ENCODE measurements at regions not wholly inside any gene's neighbourhood (a gene's known extent, or its start where the extent isn't known, plus 50 kb on each side); places are given as distances from the start of the nearest gene placed in this dataset.
"Not testable (repeated sequence)": the region's sequence is repeated elsewhere in the genome, so short reads cannot be mapped to it uniquely, and the experiment has no call there.

GRCh38 chr7:68813551-68814080 lies 784.7 kb upstream of the AUTS2 start:
- DNase-seq (ENCODE audit: low read depth, low spot score) = no peak

- DNase-seq (ENCODE audit: low read depth, low spot score) = no peak
Measured at GRCh38 chr7:68816491-68816890, 781.8 kb upstream of the AUTS2 start.

GRCh38 chr7:68820321-68820720 lies 778.0 kb upstream of the AUTS2 start:
- no peak for DNase-seq (ENCODE audit: low read depth, low spot score)

GRCh38 chr7:68821846-68822245 lies 776.4 kb upstream of the AUTS2 start:
- DNase-seq (ENCODE audit: low read depth, low spot score) = no peak

- no peak for DNase-seq (ENCODE audit: low read depth, low spot score)
Measured at GRCh38 chr7:68823996-68824780, 774.1 kb upstream of the AUTS2 start.

- DNase-seq (ENCODE audit: low read depth, low spot score) = no peak
Measured at GRCh38 chr7:68828575-68828974, 769.7 kb upstream of the AUTS2 start.

- no peak for DNase-seq (ENCODE audit: low read depth, low spot score)
Measured at GRCh38 chr7:68833422-68833821, 764.9 kb upstream of the AUTS2 start.

GRCh38 chr7:68839014-68839413 lies 759.3 kb upstream of the AUTS2 start:
- no peak for DNase-seq (ENCODE audit: low read depth, low spot score)

GRCh38 chr7:68840991-68841390 lies 757.3 kb upstream of the AUTS2 start:
- DNase-seq (ENCODE audit: low read depth, low spot score) = no peak

- DNase-seq (ENCODE audit: low read depth, low spot score) = not testable (repeated sequence)
Measured at GRCh38 chr7:68843985-68844384, 754.3 kb upstream of the AUTS2 start.

- DNase-seq (ENCODE audit: low read depth, low spot score) = no peak
Measured at GRCh38 chr7:68846811-68847325, 751.4 kb upstream of the AUTS2 start.

- DNase-seq (ENCODE audit: low read depth, low spot score) = no peak
Measured at GRCh38 chr7:68853254-68853653, 745.0 kb upstream of the AUTS2 start.

GRCh38 chr7:68857571-68857970 lies 740.7 kb upstream of the AUTS2 start:
- no peak for DNase-seq (ENCODE audit: low read depth, low spot score)

GRCh38 chr7:68858497-68858896 lies 739.8 kb upstream of the AUTS2 start:
- no peak for DNase-seq (ENCODE audit: low read depth, low spot score)

GRCh38 chr7:68861171-68861570 lies 737.1 kb upstream of the AUTS2 start:
- DNase-seq (ENCODE audit: low read depth, low spot score) = no peak

GRCh38 chr7:68862261-68862660 lies 736.0 kb upstream of the AUTS2 start:
- DNase-seq (ENCODE audit: low read depth, low spot score) = no peak

GRCh38 chr7:68862736-68863135 lies 735.5 kb upstream of the AUTS2 start:
- no peak for DNase-seq (ENCODE audit: low read depth, low spot score)

- no peak for DNase-seq (ENCODE audit: low read depth, low spot score)
Measured at GRCh38 chr7:68865351-68866199, 732.7 kb upstream of the AUTS2 start.

- no peak for DNase-seq (ENCODE audit: low read depth, low spot score)
Measured at GRCh38 chr7:68866200-68866570, 732.1 kb upstream of the AUTS2 start.

- DNase-seq (ENCODE audit: low read depth, low spot score) = not testable (repeated sequence)
Measured at GRCh38 chr7:68866721-68867120, 731.6 kb upstream of the AUTS2 start.

GRCh38 chr7:68868978-68869377 lies 729.3 kb upstream of the AUTS2 start:
- no peak for DNase-seq (ENCODE audit: low read depth, low spot score)

- no peak for DNase-seq (ENCODE audit: low read depth, low spot score)
Measured at GRCh38 chr7:68873616-68874015, 724.7 kb upstream of the AUTS2 start.
